Nephron (organoid): ENCODE measurements at regions not wholly inside any gene's neighbourhood (a gene's known extent, or its start where the extent isn't known, plus 50 kb on each side); places are given as distances from the start of the nearest gene placed in this dataset.
"Not testable (repeated sequence)": the region's sequence is repeated elsewhere in the genome, so short reads cannot be mapped to it uniquely, and the experiment has no call there.

Source experiments
- H3K27ac Mint-ChIP-seq, 3 experiments: 2 replicates each; pipeline ENCODE4 v1.8.0; 2020; ENCODE audit warnings: mixed read lengths in 3 of 3, mild to moderate bottlenecking in 2 of 3, moderate library complexity in 1 of 3
- H3K27me3 Mint-ChIP-seq: 2 replicates; pipeline ENCODE4 v1.8.0; 2021; ENCODE audit warnings: low read depth, mild to moderate bottlenecking, moderate library complexity, mixed read lengths
- H3K36me3 Mint-ChIP-seq: 2 replicates; pipeline ENCODE4 v1.8.0; 2020; ENCODE audit warnings: low read depth, mixed read lengths
- H3K4me1 Mint-ChIP-seq: 2 replicates; pipeline ENCODE4 v1.8.0; 2020; ENCODE audit warnings: mixed read lengths
- H3K4me3 Mint-ChIP-seq, 3 experiments: 2 replicates each; pipeline ENCODE4 v1.8.0; 2020; ENCODE audit warnings: mild to moderate bottlenecking in 3 of 3, mixed read lengths in 3 of 3, moderate library complexity in 2 of 3
- H3K9me3 Mint-ChIP-seq: 2 replicates; pipeline ENCODE4 v1.8.0; 2020; ENCODE audit warnings: mixed read lengths
- TF ChIP-seq, protein P1 (sequence below), 3 experiments: fragments of 200-600 bp; sonication (generic); IDR thresholded peaks; one replicate each; pipeline ENCODE4 v1.5.0; 2021; ENCODE audit warnings: antibody characterized with exemption in 3 of 3; ENCODE audit not compliant: unreplicated experiment in 3 of 3

DNA sequence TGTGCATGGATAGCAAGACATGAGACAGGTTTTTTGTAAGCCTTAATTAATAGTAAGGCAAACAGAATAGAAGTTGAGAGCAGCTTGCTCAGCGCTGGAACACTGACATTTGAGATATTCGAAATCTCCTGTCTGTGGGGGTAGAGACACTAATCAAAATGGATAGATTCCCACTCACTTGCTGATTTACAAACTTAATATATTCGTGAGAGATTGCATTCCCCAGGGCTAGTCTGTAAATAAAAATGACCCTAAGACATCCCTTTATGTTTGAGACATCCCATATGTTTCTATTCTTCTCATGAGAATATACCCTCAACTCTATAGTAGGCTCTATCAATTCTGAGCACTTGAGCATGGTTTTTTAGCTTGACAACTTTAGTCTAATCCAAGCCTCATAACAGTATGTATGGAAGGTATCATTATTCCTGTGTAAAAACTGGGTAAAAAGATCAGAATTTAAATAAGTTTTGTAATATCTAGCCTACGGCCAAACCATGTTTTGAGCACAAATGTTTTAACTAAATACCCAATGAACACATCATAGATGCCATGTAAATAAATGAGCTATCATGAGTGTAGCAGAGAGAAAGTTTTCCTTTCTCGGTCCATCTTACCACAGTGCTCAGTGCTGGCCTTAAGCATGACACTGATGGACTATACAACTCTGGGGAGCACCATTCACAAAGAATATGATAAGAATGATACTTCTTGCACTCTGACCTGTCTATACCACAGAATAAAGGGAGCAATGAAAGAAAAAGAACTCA, 609.2 kb downstream of the PSAT1 start:
- Mint-ChIP-seq H3K9me3 (peaks cover 7% of the 10 kb centered on the region), H3K27ac (peak overlapping the region in 2 of 3 experiments; percentile 41 to 58), H3K4me1 (peaks cover 6% of the 10 kb centered on the region), H3K4me3 (no peak overlapping the region), H3K36me3 (no peaks in the 10 kb centered on the region), H3K27me3 (no peaks in the 10 kb centered on the region)
- TF ChIP-seq, protein P1, sequence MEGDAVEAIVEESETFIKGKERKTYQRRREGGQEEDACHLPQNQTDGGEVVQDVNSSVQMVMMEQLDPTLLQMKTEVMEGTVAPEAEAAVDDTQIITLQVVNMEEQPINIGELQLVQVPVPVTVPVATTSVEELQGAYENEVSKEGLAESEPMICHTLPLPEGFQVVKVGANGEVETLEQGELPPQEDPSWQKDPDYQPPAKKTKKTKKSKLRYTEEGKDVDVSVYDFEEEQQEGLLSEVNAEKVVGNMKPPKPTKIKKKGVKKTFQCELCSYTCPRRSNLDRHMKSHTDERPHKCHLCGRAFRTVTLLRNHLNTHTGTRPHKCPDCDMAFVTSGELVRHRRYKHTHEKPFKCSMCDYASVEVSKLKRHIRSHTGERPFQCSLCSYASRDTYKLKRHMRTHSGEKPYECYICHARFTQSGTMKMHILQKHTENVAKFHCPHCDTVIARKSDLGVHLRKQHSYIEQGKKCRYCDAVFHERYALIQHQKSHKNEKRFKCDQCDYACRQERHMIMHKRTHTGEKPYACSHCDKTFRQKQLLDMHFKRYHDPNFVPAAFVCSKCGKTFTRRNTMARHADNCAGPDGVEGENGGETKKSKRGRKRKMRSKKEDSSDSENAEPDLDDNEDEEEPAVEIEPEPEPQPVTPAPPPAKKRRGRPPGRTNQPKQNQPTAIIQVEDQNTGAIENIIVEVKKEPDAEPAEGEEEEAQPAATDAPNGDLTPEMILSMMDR (IDR thresholded peaks at IDR 0.05; ENCODE audit: unreplicated experiment in 3 of 3), result no peak

DNA sequence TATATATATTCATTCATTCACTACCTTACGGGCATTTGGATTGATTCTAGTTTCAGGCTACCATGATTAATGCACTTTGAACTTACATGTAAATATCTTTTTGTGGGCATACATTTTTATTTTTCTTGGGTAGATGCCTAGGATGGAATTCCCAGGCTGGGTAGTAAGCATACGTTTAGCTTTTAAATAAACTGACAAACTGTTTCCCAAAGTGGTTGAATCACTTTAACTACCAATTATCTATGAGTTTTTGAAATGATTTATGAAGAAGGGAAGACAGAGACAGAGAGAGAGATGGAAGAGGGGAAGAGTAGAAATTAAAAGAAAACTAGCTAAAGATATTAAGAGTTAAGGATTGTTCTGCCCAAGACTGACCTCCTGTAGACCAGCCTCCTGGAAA, 612.6 kb downstream of the PSAT1 start:
- TF ChIP-seq, protein P1 (IDR thresholded peaks at IDR 0.05; ENCODE audit: unreplicated experiment in 3 of 3), result no peak
- Mint-ChIP-seq H3K4me1 (no peaks in the 10 kb centered on the region), H3K27me3 (no peaks in the 10 kb centered on the region)

DNA sequence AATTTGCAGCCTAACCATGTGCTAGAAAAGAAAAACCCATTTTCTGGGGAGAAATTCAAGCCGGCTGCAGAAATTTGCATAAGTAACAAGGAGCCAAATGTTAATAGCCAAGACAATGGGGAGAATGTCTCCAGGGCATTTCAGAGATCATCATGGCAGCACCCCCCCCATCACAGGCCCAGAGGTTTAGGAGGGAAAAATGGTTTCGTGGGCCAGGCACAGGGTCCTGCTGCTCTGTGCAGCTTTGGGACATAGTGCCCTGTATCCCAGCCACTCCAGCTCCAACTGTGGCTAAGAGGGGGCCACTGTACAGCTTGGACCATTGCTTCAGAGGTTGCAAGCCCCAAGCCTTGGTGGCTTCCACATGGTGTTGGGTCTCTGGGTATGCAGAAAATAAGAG, 620.0 kb downstream of the PSAT1 start:
- not testable (repeated sequence) for H3K27ac Mint-ChIP-seq, H3K4me3 Mint-ChIP-seq, H3K36me3 Mint-ChIP-seq, H3K27me3 Mint-ChIP-seq
- H3K4me1 Mint-ChIP-seq, result peaks cover 11% of the 10 kb centered on the region
- H3K9me3 Mint-ChIP-seq, result peaks cover 27% of the 10 kb centered on the region

More for the DNA sequence above, 612.6 kb downstream of the PSAT1 start:
- Mint-ChIP-seq H3K4me3 (no peak overlapping the region), H3K36me3 (no peaks in the 10 kb centered on the region), H3K9me3 (peaks cover 7% of the 10 kb centered on the region), H3K27ac (no peak overlapping the region)

DNA sequence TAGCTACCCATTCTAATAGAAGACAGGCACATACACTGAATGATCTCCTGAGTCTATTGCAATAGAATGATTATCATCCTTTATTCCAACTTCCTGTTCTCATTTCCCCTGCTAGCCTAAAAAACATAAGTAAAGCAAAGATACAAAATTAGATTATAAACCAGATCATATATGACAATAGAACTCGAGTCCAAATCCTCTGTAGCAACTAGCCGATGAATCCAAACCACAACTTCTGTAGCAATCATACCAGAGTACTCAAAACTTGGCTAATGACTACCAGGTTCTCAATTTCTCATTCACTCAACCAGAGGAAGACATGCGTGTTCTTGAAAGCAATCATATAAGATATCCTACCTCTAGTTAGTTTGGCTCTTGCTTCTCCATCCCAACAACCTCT, 622.1 kb downstream of the PSAT1 start:
- Mint-ChIP-seq H3K36me3 (peaks cover 6% of the 10 kb centered on the region), H3K9me3 (peaks cover 27% of the 10 kb centered on the region), H3K27me3 (no peaks in the 10 kb centered on the region), H3K27ac (no peak overlapping the region), H3K4me1 (peaks cover 11% of the 10 kb centered on the region), H3K4me3 (no peak overlapping the region)
- TF ChIP-seq, protein P1 (IDR thresholded peaks at IDR 0.05; ENCODE audit: unreplicated experiment in 3 of 3), result no peak

GRCh38 chr9:78919701-78920100, 622.8 kb downstream of the PSAT1 start:
- H3K36me3 Mint-ChIP-seq, result peaks cover 6% of the 10 kb centered on the region
- TF ChIP-seq, protein P1 (IDR thresholded peaks at IDR 0.05; ENCODE audit: unreplicated experiment in 3 of 3), result no peak
- H3K27ac Mint-ChIP-seq, result no peak overlapping the region
- H3K27me3 Mint-ChIP-seq, result no peaks in the 10 kb centered on the region
- no peak overlapping the region for H3K4me3 Mint-ChIP-seq
- H3K9me3 Mint-ChIP-seq, result peaks cover 27% of the 10 kb centered on the region
- peaks cover 11% of the 10 kb centered on the region for H3K4me1 Mint-ChIP-seq

GRCh38 chr9:78921341-78921740, 624.4 kb downstream of the PSAT1 start:
- Mint-ChIP-seq H3K4me1 (peaks cover 11% of the 10 kb centered on the region), H3K27me3 (no peaks in the 10 kb centered on the region), H3K9me3 (peaks cover 24% of the 10 kb centered on the region), H3K36me3 (peaks cover 3% of the 10 kb centered on the region), H3K4me3 (no peak overlapping the region), H3K27ac (peak overlapping the region in 1 of 3 experiments; percentile 16)
- TF ChIP-seq, protein P1 (IDR thresholded peaks at IDR 0.05; ENCODE audit: unreplicated experiment in 3 of 3), result no peak
